Stimulated activated effector memory CD8-positive, alpha-beta T cell treated with anti-CD3 and anti-CD28 coated beads, Interleukin-12 subunit alpha, Interleukin-12 subunit beta, amount 100 ng/mL, for 72 hours (primary cell): ENCODE measurements at regions not wholly inside any gene's neighbourhood (a gene's known extent, or its start where the extent isn't known, plus 50 kb on each side); places are given as distances from the start of the nearest gene placed in this dataset.
"Not testable (repeated sequence)": the region's sequence is repeated elsewhere in the genome, so short reads cannot be mapped to it uniquely, and the experiment has no call there.

ENCODE experiments used
- ATAC-seq: fragments of 150-1000 bp; cut with Tn5 transposase; 2 replicates; pipeline ENCODE4 v1.10.0; 2021
- DNase-seq, 2 donors: peaks; one replicate each; pipeline ENCODE4 v3.0.0; 2021 to 2022; ENCODE audit warnings: low spot score in 2 of 2
- H3K27ac Mint-ChIP-seq: one replicate; pipeline ENCODE4 v1.8.0; 2022; ENCODE audit warnings: mild to moderate bottlenecking, mixed read lengths
- H3K36me3 Mint-ChIP-seq: one replicate; pipeline ENCODE4 v1.8.0; 2022; ENCODE audit warnings: mild to moderate bottlenecking, mixed read lengths
- H3K4me1 Mint-ChIP-seq: one replicate; pipeline ENCODE4 v1.8.0; 2022; ENCODE audit warnings: mixed read lengths
- H3K4me3 Mint-ChIP-seq: one replicate; pipeline ENCODE4 v1.8.0; 2022; ENCODE audit warnings: mild to moderate bottlenecking, mixed read lengths
- H3K9me3 Mint-ChIP-seq: one replicate; pipeline ENCODE4 v1.8.0; 2022; ENCODE audit warnings: mixed read lengths

- ATAC-seq = no peak
- no peaks in the 10 kb centered on the region for H3K4me1 Mint-ChIP-seq
- H3K36me3 Mint-ChIP-seq = no peaks in the 10 kb centered on the region
- no peak for DNase-seq
- no peaks in the 10 kb centered on the region for H3K9me3 Mint-ChIP-seq
- no peak overlapping the region for H3K4me3 Mint-ChIP-seq
- no peak overlapping the region for H3K27ac Mint-ChIP-seq
Measured at GRCh38 chr2:167790189-167790588, 457.2 kb downstream of the STK39 start.

GRCh38 chr2:167787562-167787961, 459.8 kb downstream of the STK39 start:
- ATAC-seq = peak; percentile 25
- Mint-ChIP-seq H3K4me1 (no peaks in the 10 kb centered on the region), H3K9me3 (no peaks in the 10 kb centered on the region), H3K4me3 (no peak overlapping the region), H3K36me3 (no peaks in the 10 kb centered on the region), H3K27ac (no peak overlapping the region)
- no peak for DNase-seq

GRCh38 chr2:167787021-167787420, 460.4 kb downstream of the STK39 start:
- Mint-ChIP-seq H3K36me3 (no peaks in the 10 kb centered on the region), H3K4me3 (no peak overlapping the region), H3K4me1 (no peaks in the 10 kb centered on the region), H3K9me3 (no peaks in the 10 kb centered on the region), H3K27ac (no peak overlapping the region)
- no peak for ATAC-seq
- DNase-seq = no peak

- H3K4me3 Mint-ChIP-seq = no peak overlapping the region
- DNase-seq (no peak), ATAC-seq (no peak)
- no peaks in the 10 kb centered on the region for H3K4me1 Mint-ChIP-seq
- H3K36me3 Mint-ChIP-seq = no peaks in the 10 kb centered on the region
- H3K27ac Mint-ChIP-seq = no peak overlapping the region
- no peaks in the 10 kb centered on the region for H3K9me3 Mint-ChIP-seq
Measured at GRCh38 chr2:167785606-167786216, 461.7 kb downstream of the STK39 start.

GRCh38 chr2:167784084-167784425, 463.3 kb downstream of the STK39 start:
- no peaks in the 10 kb centered on the region for H3K36me3 Mint-ChIP-seq
- no peak for ATAC-seq
- DNase-seq = no peak
- no peaks in the 10 kb centered on the region for H3K4me1 Mint-ChIP-seq
- no peaks in the 10 kb centered on the region for H3K9me3 Mint-ChIP-seq
- H3K4me3 Mint-ChIP-seq = no peak overlapping the region
- H3K27ac Mint-ChIP-seq = no peak overlapping the region

GRCh38 chr2:167783261-167784083, 463.9 kb downstream of the STK39 start:
- ATAC-seq = no peak
- H3K4me3 Mint-ChIP-seq = no peak overlapping the region
- H3K27ac Mint-ChIP-seq = no peak overlapping the region
- no peaks in the 10 kb centered on the region for H3K36me3 Mint-ChIP-seq
- DNase-seq = no peak
- no peaks in the 10 kb centered on the region for H3K4me1 Mint-ChIP-seq
- H3K9me3 Mint-ChIP-seq = no peaks in the 10 kb centered on the region

- not testable (repeated sequence) for H3K27ac Mint-ChIP-seq, H3K9me3 Mint-ChIP-seq, H3K36me3 Mint-ChIP-seq, ATAC-seq, H3K4me3 Mint-ChIP-seq, H3K4me1 Mint-ChIP-seq, DNase-seq
Measured at GRCh38 chr2:167781629-167782028, 465.8 kb downstream of the STK39 start.

GRCh38 chr2:167776359-167776758, 471.0 kb downstream of the STK39 start:
- Mint-ChIP-seq H3K36me3 (no peaks in the 10 kb centered on the region), H3K4me3 (no peak overlapping the region), H3K27ac (no peak overlapping the region), H3K9me3 (no peaks in the 10 kb centered on the region), H3K4me1 (no peaks in the 10 kb centered on the region)
- no peak for ATAC-seq
- no peak for DNase-seq

GRCh38 chr2:167771628-167772027, 475.8 kb downstream of the STK39 start:
- Mint-ChIP-seq H3K36me3 (no peaks in the 10 kb centered on the region), H3K4me1 (no peaks in the 10 kb centered on the region), H3K27ac (no peak overlapping the region), H3K9me3 (no peaks in the 10 kb centered on the region), H3K4me3 (no peak overlapping the region)
- DNase-seq = no peak
- no peak for ATAC-seq

- ATAC-seq (no peak), DNase-seq (no peak)
- no peaks in the 10 kb centered on the region for H3K4me1 Mint-ChIP-seq
- no peaks in the 10 kb centered on the region for H3K9me3 Mint-ChIP-seq
- H3K36me3 Mint-ChIP-seq = no peaks in the 10 kb centered on the region
- H3K4me3 Mint-ChIP-seq = no peak overlapping the region
- no peak overlapping the region for H3K27ac Mint-ChIP-seq
Measured at GRCh38 chr2:167769020-167769419, 478.4 kb downstream of the STK39 start.

GRCh38 chr2:167767830-167768229, 479.6 kb downstream of the STK39 start:
- H3K36me3 Mint-ChIP-seq = no peaks in the 10 kb centered on the region
- ATAC-seq = no peak
- H3K27ac Mint-ChIP-seq = no peak overlapping the region
- no peak overlapping the region for H3K4me3 Mint-ChIP-seq
- no peak for DNase-seq
- H3K4me1 Mint-ChIP-seq = no peaks in the 10 kb centered on the region
- no peaks in the 10 kb centered on the region for H3K9me3 Mint-ChIP-seq

- Mint-ChIP-seq H3K4me3 (no peak overlapping the region), H3K9me3 (no peaks in the 10 kb centered on the region), H3K27ac (no peak overlapping the region), H3K4me1 (no peaks in the 10 kb centered on the region), H3K36me3 (no peaks in the 10 kb centered on the region)
- ATAC-seq (no peak), DNase-seq (no peak)
Measured at GRCh38 chr2:167764772-167765341, 482.5 kb downstream of the STK39 start.

GRCh38 chr2:167761465-167762136, 485.8 kb downstream of the STK39 start:
- ATAC-seq (no peak), DNase-seq (no peak)
- H3K4me3 Mint-ChIP-seq = no peak overlapping the region
- H3K9me3 Mint-ChIP-seq = no peaks in the 10 kb centered on the region
- no peak overlapping the region for H3K27ac Mint-ChIP-seq
- no peaks in the 10 kb centered on the region for H3K4me1 Mint-ChIP-seq
- H3K36me3 Mint-ChIP-seq = no peaks in the 10 kb centered on the region

- Mint-ChIP-seq H3K36me3 (no peaks in the 10 kb centered on the region), H3K4me3 (no peak overlapping the region), H3K9me3 (no peaks in the 10 kb centered on the region), H3K4me1 (no peaks in the 10 kb centered on the region), H3K27ac (no peak overlapping the region)
- ATAC-seq (no peak), DNase-seq (no peak)
Measured at GRCh38 chr2:167759531-167759930, 487.9 kb downstream of the STK39 start.

- no peak for ATAC-seq
- DNase-seq = no peak
- no peak overlapping the region for H3K4me3 Mint-ChIP-seq
- no peak overlapping the region for H3K27ac Mint-ChIP-seq
- no peaks in the 10 kb centered on the region for H3K9me3 Mint-ChIP-seq
- no peaks in the 10 kb centered on the region for H3K4me1 Mint-ChIP-seq
- no peaks in the 10 kb centered on the region for H3K36me3 Mint-ChIP-seq
Measured at GRCh38 chr2:167758292-167758691, 489.1 kb downstream of the STK39 start.

- no peak overlapping the region for H3K4me3 Mint-ChIP-seq
- no peaks in the 10 kb centered on the region for H3K9me3 Mint-ChIP-seq
- H3K4me1 Mint-ChIP-seq = no peaks in the 10 kb centered on the region
- H3K27ac Mint-ChIP-seq = no peak overlapping the region
- H3K36me3 Mint-ChIP-seq = no peaks in the 10 kb centered on the region
- DNase-seq (no peak), ATAC-seq (no peak)
Measured at GRCh38 chr2:167756446-167756845, 490.9 kb downstream of the STK39 start.
